ENCODE measurements at regions not wholly inside any gene's neighbourhood (a gene's known extent, or its start where the extent isn't known, plus 50 kb on each side); places are given as distances from the start of the nearest gene placed in this dataset.

- TF ChIP-seq ARID4B (CRISPR knock-in tag; IDR thresholded peaks at IDR 0.05; ENCODE audit: borderline replicate concordance): no peak
Measured at GRCh38 chr12:127592245-127592644, 674.7 kb upstream of the TMEM132C start (continued).

- ChIA-PET CTCF (interaction anchor here (1.0 to 1.6 kb wide), 5 partner anchors 13 to 83 kb away, joined by 3 to 9 read pairs (median 5); no protein-coding TSS in a partner anchor), POLR2A (no interaction called here)
- DNase-seq (ENCODE audit: low spot score) (peak; percentile 54), ATAC-seq (peak; percentile 87)
- Mint-ChIP-seq H3K27ac (peak overlapping the region; percentile 97), H3K27me3 (ENCODE audit: low read depth) (no peaks in the 10 kb centered on the region), H3K4me3 (peak overlapping the region; percentile 21), H3K9me3 (peaks cover 4% of the 10 kb centered on the region; the same call in 1 of the 2 replicates), H3K4me1 (peaks cover 89% of the 10 kb centered on the region), H3K36me3 (no peaks in the 10 kb centered on the region)
- TF ChIP-seq ARID4B (CRISPR knock-in tag; IDR thresholded peaks at IDR 0.05; ENCODE audit: borderline replicate concordance) (no peak), NR3C1 (CRISPR knock-in tag; conservative IDR thresholded peaks at IDR 0.05; ENCODE audit: low read depth) (no peak), ETV6 (CRISPR knock-in tag; IDR thresholded peaks at IDR 0.05) (0 out of 2 replicates have a peak, but pooled peaks have one; percentile 22), AR (CRISPR knock-in tag; IDR thresholded peaks at IDR 0.05) (0 out of 2 replicates have a peak, but pooled peaks have one; percentile 29)
Measured at GRCh38 chr12:127594351-127594970, 672.5 kb upstream of the TMEM132C start.

- no peak for ATAC-seq
- H3K4me3 Mint-ChIP-seq: peak overlapping the region; percentile 6; the same call in 1 of the 2 replicates
- H3K27ac Mint-ChIP-seq: peak overlapping the region; percentile 97
- no peak for DNase-seq (ENCODE audit: low spot score)
- no peaks in the 10 kb centered on the region for H3K27me3 Mint-ChIP-seq (ENCODE audit: low read depth)
- ChIA-PET POLR2A (no interaction called here), CTCF (interaction anchor here (1.0 to 1.6 kb wide), 4 partner anchors 12 to 82 kb away, joined by 3 to 9 read pairs (median 4); no protein-coding TSS in a partner anchor)
- peaks cover 89% of the 10 kb centered on the region for H3K4me1 Mint-ChIP-seq
- no peaks in the 10 kb centered on the region for H3K36me3 Mint-ChIP-seq
- H3K9me3 Mint-ChIP-seq: peaks cover 4% of the 10 kb centered on the region; the same call in 1 of the 2 replicates
- TF ChIP-seq ATF6 (CRISPR knock-in tag; IDR thresholded peaks at IDR 0.05) (no peak), ZNF671 (CRISPR knock-in tag; IDR thresholded peaks at IDR 0.05) (no peak), HMGXB4 (CRISPR knock-in tag; IDR thresholded peaks at IDR 0.05) (no peak), SP1 (CRISPR knock-in tag; conservative IDR thresholded peaks at IDR 0.05) (no peak), ATF1 (CRISPR knock-in tag; IDR thresholded peaks at IDR 0.05) (no peak), RORB (CRISPR knock-in tag; IDR thresholded peaks at IDR 0.05) (no peak), CDX4 (CRISPR knock-in tag; IDR thresholded peaks at IDR 0.05; ENCODE audit: borderline replicate concordance) (no peak), PRRX2 (CRISPR knock-in tag; IDR thresholded peaks at IDR 0.05) (no peak), TCF7 (CRISPR knock-in tag; IDR thresholded peaks at IDR 0.05; ENCODE audit: low read depth) (no peak), CBFB (CRISPR knock-in tag; IDR thresholded peaks at IDR 0.05; ENCODE audit: low read depth) (no peak)
Measured at GRCh38 chr12:127595506-127595905, 671.5 kb upstream of the TMEM132C start.
